GM18868 (cell line): ENCODE measurements at regions not wholly inside any gene's neighbourhood (a gene's known extent, or its start where the extent isn't known, plus 50 kb on each side); places are given as distances from the start of the nearest gene placed in this dataset.
A peak's percentile ranks its signal among the peaks of the same experiment; 100 is the strongest.
"Not testable (repeated sequence)": the region's sequence is repeated elsewhere in the genome, so short reads cannot be mapped to it uniquely, and the experiment has no call there.

ENCODE experiments used
- ATAC-seq: cut with Tn5 transposase; IDR thresholded peaks from one replicate; pipeline ENCODE4 v1.9.1; 2021; ENCODE audit warnings: mild to moderate bottlenecking, moderate library complexity; ENCODE audit not compliant: unreplicated experiment

DNA sequence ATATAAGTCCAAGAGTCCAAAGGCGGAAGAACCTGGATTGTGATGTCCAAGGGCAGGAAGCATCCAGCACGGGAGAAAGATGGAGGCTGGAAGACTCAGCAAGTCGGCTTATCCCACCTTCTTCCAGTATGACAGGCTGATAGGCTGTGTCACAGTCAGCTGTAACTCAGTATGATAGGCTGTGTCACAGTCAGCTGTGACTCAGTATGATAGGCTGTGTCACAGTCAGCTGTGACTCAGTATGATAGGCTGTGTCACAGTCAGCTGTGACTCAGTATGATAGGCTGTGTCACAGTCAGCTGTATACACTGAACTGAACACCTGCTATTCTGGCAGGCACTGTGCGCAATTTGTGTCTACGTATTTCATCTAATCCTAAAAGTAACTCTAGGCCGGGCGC lies 271.9 kb downstream of the LRATD1 start:
- ATAC-seq: not testable (repeated sequence)

DNA sequence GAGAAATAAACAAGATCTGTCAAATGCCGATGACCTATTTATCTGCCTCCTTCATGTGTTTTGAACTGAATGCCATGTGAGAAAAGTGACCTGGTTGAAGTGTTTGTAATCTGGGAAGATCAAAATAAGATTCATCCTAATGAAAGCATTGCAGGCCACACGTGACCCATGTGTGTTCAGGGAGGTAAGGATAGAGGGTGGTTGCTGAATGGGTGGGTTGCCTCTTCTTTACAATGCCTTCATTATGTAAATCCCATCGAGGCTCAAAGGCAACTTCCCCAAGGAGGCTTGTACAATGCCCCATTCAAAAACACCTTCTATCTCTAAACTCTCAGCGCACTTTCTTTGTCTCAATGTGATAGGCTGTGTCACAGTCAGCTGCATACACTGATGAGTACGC lies 273.1 kb downstream of the LRATD1 start:
- ATAC-seq: no peak

DNA sequence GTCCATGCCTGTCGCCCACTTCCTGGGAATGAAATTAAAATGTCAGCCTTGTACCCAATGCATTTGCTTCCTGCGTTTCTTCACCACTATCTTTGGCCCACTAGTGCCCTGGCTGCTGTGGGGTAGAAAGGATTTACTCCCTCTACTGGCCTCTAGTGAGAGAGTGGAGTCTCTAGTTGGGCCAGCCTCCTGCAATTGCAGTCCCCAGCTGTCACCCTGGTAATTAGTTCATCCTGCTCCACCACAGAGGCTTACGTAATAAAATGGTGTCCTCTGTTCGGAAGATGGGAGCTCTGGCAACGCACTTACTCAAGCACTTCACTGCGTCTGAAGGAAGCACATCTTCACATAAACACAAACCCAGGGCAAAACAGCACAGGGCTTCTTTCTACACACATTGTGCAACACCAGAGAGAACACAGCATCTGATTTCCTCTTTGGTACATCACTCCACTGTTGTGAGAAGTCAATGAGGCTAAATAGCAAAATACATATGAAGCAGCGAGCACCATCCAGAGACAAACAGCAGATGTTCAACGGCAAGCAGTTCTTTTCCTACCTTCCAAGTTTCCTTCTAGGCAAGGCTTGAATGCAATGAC lies 274.6 kb downstream of the LRATD1 start:
- no peak for ATAC-seq

DNA sequence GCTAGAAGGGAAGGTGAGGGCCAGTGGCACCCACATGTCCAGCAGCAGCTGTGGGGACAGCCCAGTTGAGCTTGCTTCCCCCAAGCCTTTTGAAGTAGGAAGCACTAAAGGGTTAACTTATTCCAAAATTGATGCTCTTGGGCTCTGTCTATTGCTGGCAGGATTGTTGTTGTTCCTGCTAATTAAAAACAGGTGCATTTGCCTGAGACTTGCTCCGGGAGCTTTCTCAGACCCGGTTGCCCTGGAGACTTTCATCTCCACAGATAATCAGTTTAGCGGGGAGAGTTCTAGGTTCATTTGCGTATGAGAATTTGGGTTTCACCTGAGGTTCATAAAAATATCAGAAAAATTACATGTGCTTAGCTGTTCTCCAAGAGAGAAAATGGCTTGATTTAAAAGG lies 277.3 kb downstream of the LRATD1 start:
- ATAC-seq: no peak

DNA sequence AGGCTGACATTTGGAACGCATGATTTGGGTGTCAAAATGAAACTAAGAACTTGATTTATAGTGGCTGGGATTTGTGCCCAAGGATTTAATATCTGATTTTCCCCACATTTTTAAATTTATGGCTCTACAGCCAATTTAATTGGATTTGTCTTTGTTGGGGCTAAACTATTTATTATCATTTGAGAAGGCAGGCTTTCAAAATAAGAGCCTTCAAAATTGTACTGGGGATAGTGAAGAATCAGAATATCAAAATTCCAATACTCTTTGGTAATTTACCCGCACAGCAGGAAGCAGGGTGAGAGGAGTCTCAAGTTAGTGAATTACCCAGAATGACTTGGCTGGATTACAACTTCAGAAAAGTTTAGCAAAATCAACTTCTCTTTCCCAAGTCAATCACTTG lies 278.1 kb downstream of the LRATD1 start:
- ATAC-seq: no peak

DNA sequence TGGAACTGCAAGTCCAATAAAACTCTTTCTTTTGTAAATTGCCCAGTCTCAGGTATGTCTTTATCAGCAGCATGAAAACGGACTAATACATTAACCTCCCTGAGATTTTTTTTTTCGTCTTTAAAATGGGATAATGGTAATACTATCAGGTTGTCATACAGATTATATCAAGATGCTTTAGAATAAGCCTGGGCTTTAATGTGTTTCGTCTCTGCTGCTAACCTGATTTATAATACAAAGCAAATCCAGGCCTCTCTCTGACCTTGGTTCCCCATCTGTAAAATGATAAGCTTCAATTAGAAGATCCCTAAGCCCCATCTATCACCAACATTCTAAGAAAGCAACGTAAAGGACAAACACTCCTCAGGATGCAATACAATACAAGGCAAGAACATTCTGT lies 283.5 kb downstream of the LRATD1 start:
- no peak for ATAC-seq

DNA sequence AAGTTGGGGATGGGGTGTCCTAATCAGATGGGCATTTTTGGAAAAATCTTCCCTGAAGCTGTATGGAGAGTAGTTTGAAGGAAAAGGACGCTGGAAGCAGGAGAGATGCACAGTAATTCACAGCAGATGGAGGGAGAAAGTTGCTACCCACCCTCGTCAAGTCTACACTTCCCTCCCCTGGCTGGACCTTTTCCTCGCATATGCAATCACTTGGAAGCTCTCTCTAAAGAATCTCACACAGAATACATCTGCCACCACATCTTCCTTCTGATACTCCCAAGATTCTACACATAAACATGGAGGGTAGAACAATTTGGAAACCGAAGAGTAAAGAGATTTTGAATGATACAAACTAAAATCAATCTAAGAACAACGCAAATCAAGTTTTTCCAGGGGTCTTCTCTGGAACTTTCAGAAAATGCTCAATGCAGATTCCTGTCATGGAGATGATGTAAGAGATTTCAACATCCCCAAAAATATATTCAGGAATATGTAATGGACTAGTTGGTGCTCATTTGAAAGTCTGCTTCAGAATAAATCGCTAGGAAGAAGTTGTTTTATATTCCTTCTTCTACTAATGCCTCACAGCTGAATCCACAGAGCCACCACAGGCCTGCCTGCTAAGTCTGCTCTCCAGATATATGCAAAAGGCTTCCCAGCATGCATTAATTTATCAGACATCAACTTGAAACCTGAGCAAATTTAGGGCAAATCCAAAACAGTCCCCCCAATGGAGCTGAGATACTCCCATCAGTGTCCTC lies 291.5 kb downstream of the LRATD1 start:
- no peak for ATAC-seq

DNA sequence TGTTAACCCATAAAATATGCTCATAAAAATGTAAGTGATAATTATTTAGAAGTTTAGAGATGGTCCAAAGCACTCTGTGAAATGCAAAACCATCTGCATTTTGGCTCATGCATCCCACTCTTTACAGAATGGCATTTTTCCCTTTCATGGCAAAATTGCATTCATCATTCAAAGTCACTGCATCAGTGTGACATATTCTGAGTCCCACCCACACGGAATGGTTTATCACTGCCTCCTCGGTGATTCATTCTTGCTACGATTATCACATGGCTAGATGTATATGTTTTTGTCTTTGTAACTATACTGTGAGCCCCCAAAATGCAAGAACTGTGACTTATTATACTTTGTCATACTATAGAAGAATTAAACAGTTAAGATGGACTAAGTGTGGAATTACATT lies 293.0 kb downstream of the LRATD1 start:
- ATAC-seq: no peak

DNA sequence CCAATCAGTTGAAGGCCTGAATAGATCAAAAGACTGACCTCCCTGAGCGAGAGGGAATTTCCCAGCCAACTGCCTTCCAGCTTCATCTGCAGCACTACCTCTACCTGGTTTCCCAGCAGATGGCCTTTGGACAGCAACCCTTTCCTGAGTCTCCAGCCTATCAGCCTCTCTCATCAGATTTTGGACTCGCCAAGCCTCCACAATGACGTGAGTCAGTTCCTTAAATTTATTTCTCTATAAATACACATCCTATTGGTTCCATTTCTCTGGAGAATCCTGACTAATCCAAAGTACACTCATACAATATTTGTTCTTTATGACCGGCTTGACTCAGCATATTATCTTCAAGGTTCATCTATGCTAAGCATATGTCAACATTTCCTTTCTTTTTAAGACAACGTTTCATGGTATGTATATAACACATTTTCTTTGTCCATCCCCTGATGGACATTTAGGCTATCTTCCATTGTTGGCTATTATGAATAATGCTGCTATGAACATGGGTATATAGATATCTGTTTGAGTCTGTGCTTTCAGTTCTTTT lies 294.6 kb downstream of the LRATD1 start:
- no peak for ATAC-seq

DNA sequence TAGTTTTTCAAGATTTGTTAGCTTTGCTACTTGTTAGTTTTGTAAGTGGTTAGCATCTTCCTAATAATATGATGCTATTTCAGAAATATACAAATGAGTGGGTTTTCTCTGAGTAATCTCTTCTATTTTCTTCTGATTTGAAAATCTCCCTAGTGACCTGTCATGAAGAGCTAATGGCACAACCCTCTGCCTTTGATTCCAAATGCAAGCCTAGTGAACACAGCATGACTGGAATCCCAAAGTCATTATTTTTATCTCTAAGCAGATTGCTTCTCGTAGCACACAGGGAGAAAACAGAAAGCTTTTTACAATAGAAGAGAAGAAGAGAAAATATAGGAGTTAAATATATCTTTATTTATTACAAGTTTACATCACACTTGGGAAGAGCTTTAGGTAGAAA lies 295.5 kb downstream of the LRATD1 start:
- no peak for ATAC-seq

DNA sequence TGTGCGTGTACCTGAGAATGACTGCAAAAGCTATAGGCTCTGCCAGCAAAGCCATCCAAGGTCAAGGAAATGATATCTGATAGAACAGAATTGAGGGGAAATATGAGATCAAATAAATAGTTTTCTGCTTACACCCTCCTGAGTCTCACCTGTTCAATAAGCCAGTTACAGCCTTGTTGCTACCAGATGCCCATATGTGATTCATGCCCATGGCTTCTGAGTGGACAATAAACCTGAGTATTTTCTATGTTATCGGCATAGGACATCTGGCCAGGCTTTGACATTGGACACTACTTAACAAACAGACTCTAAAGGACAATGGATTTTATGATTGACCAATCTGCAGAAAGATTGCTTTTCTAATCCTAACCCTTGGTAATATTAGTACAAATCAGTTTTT lies 297.9 kb downstream of the LRATD1 start:
- no peak for ATAC-seq

DNA sequence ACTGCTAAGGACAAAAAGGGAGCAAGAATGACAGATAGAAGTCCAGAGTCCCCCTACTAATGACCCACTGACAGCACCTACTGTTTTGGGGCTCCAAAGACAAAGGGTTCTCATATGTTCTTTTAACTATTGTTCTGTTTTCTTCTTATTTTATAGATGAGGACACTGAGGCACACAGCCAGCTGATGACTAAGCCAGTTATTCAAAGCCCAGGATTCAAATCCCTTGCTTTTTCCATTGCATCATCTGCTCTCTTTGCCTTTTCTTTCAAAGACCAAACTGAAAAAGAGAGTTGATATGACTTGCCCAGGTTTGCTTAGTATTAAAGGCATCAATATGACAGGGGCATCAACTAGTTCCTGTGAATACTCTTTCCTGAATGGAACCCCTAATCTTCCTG lies 299.8 kb downstream of the LRATD1 start:
- no peak for ATAC-seq

DNA sequence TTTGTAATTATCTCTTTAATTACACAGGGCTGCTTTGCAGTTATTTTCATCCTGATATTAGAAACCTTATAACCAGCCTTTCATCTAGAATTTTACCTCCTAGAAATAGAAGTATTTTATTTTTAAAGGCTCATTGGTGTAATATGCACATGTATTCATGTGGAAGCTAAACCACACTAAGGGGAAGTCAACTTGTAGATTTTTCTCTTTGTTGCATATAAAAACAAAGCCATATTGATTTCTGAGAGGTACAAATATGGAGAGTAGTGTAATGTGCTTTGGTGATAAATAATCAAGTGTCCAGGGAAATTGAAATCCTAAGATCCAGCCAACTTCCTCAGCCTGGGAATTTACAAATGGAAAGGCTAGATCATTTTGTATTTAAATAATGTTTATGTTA lies 301.2 kb downstream of the LRATD1 start:
- no peak for ATAC-seq

DNA sequence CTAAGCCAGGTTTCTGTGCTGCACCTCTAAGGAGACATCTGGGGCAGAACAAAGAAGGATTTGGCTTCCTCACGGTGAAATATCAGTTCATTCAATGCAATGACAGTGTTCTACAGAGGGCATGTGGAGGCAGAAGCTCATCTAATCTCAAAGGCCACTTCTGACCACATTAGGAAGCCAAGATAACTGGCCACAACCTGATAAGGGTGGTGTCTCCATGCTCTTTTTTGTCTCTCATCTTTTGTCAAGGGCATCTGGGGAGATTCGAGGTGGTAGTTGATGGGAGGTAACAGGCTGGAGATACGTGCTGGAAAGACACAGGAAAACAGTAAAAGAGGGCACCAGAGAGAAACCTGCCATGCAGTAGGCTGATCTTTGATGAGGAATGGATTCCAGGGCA lies 303.9 kb downstream of the LRATD1 start:
- no peak for ATAC-seq

DNA sequence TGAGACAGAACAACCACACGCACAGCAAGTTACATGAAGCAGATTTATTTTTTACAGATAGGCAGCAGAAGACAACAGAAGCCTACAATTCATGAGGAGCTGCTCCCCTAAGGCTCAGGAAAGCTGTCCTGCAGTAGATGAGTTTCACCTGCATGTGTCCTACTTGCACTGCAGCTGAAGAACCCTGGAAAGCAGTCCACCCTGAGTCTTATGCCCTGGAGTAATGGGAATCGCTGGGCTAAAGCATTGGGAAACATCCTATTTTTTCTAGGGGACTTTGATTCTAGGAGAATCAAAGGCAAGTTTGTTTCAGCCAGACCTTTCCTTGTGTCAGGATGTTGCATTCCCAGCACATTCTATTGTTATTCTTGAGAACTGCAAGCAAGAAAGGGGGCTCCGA lies 304.8 kb downstream of the LRATD1 start:
- no peak for ATAC-seq

DNA sequence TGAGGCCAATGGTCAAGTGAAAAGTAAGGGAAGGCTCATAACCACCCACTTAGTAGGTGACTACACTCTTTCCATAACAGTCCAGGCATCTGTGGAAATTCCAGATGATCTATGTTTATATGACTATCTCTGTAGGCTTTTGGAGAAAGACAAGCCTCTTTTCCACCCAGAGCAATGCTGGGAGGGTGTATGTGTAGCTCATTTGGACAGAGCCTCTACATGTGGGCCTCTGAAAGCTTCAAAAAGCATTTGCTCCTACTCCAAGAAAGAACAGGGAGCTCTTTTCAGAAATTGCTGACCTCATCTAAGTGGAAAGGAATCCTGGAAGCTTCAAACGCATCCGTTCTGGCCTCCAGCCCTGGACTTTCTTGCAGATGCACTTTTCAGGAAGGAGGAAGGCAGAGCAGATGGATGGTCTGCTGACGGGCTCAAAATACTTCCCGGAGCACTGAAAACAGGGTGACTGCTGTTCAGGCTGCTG lies 308.7 kb downstream of the LRATD1 start:
- no peak for ATAC-seq

DNA sequence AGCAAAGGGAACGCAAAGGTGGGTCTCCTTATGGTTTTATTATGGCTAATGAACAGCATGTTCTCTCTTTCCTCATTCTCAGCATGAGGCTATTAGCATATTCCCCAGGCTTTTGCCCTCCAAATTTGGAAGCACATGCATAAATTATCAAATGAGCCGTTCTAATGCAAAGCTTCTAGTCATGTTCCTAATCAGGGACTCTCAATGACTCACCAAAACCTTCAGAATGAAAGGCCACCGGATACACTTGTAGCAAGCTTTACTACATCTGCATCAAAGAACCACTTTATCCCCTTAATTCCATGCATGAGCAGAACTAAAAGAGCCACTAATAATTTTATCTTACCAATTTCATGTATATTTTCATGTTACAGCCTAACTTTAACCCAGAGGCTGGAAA lies 310.5 kb downstream of the LRATD1 start:
- no peak for ATAC-seq

DNA sequence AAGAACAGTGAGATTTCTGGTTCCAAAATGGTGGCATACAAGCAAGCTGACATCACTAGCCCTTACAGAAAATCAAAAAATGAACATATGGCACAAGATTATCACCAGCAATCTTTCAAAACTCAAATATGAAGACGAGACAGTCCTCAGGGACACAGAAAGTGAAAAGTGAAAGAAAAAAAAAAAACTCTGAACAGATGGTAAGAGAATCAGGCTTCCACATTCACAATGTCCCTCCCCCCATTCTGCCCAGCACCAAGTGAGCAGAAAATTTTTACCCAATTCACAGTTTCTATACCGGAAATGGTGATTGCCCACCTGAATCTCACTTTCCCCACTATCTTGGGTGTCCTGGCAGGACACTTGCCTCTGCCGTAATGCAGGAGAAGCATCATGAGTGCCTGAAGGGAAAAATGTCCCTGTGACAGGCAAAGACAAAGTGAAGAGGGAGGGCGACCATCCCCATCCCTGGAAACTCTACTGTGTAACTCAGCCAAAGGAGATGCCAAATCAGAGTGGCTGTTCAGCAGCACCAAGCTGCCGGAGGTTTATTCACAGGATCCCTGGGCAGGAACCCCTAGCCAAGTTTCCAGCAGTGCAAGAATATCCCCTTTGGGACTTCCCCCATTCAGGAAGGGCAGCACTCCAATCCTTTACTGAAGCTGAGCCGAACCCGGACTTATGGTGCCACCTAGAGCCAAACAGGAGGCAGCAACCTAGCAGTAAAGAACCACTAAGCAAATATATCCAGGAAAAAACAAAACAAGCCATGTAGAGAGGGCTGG lies 312.2 kb downstream of the LRATD1 start:
- ATAC-seq: peak; percentile 45

DNA sequence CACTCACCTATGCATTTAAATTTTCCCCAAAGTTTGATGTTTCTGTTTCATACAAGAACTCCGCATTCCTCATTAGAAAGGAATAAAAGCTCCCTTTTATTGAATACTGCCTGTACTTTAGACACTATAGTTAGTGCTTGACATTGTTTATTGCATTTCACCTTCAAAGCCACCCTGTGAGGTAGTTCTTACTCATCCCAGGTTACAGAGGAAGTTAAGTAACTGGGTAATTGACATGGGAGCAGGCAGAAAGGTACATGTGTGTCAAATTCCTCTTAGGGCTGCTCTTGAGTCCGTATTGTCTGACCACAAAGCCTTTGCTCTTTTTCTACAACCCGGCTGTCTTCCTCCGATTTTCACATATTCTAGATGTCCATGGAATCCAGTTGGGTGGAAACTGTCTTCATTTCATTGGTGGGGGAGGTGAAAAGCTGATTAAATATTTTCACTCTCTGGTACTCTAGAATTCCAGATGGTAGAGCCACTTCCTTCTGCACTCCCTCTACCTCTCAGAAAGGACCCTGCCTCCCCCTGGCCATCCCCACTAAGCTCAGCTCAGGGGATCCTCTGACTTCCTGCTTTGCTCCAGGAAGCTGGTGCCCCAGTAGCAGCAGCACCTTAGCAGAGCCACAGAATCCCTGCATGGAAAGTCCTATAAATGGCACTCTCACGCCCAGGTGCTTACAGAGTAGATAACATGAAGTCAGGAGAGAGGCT lies 319.2 kb downstream of the LRATD1 start:
- ATAC-seq: no peak

DNA sequence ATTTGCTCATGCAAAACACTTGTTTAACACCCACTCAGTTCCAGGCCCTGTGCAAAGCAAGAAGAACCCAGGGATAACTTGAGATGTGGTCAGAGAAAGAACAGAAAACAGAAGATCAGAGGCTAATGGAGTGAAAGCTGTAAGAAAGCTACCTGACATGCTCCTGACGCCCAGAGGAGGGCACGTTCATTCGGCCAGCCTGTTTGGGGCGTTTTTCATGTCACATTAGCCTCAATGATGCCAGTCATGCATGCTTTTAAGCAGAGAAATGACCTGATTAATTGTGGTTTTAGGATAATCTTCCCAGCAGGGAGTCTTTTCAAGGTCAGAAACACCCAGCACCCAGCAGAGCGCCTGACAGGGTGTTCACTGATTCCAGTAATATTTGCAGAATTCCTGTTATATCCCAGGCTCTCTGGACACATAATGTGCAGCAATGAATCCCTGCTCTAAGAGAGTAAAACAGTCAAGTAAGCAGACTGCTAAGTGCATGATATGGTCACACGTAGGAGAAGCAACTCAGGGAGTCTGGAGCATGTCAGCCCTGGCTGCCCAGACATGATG lies 320.0 kb downstream of the LRATD1 start:
- ATAC-seq: no peak
